Heart left ventricle (tissue), 16 donors: ENCODE measurements at regions not wholly inside any gene's neighbourhood (a gene's known extent, or its start where the extent isn't known, plus 50 kb on each side); places are given as distances from the start of the nearest gene placed in this dataset.

ENCODE experiments used
- ATAC-seq, 4 donors: fragments of 200-7000 bp; cut with Tn5 transposase; one replicate each; pipeline ENCODE4 v1.9.1; 2020 to 2022; ENCODE audit warnings: moderate library complexity in 4 of 4, mild to moderate bottlenecking in 3 of 4, moderate number of reproducible peaks in 1 of 4
- DNase-seq, 5 donors: peaks; one replicate each; pipeline ENCODE4 v3.0.0-alpha.2; 2020
- H3K27ac ChIP-seq, 12 donors: fragments of 200-600 bp; sonication (generic) in 4 of 12; one replicate each; pipeline versions ENCODE4 v1.5.0 to v1.8.0; 2016 to 2022; ENCODE audit warnings: mild to moderate bottlenecking in 2 of 12
- H3K27me3 ChIP-seq, 9 donors: fragments of 200-600 bp; sonication (generic) in 2 of 9; one replicate each; pipeline versions ENCODE4 v1.5.1 to v1.8.0; 2016 to 2022; ENCODE audit warnings: mild to moderate bottlenecking in 3 of 9
- H3K36me3 ChIP-seq, 9 donors: fragments of 200-600 bp; sonication (generic) in 2 of 9; one replicate each; pipeline versions ENCODE4 v1.5.0 to v1.8.0; 2018 to 2022; ENCODE audit warnings: mild to moderate bottlenecking in 2 of 9
- H3K4me1 ChIP-seq, 12 donors: fragments of 200-600 bp; sonication (generic) in 4 of 12; one replicate each; pipeline versions ENCODE4 v1.5.0 to v1.8.0; 2016 to 2022; ENCODE audit warnings: mild to moderate bottlenecking in 3 of 12
- H3K4me3 ChIP-seq, 12 donors: fragments of 200-600 bp; sonication (generic) in 4 of 12; one replicate each; pipeline versions ENCODE4 v1.5.0 to v1.8.0; 2017 to 2022; ENCODE audit warnings: mild to moderate bottlenecking in 9 of 12, moderate library complexity in 4 of 12
- H3K9me3 ChIP-seq, 12 donors: fragments of 200-600 bp; sonication (generic) in 4 of 12; one replicate each; pipeline versions ENCODE4 v1.5.0 to v1.8.0; 2016 to 2022; ENCODE audit warnings: mild to moderate bottlenecking in 1 of 12
- CTCF ChIP-seq, 12 donors: fragments of 200-600 bp; sonication (generic) in 4 of 12; IDR thresholded peaks; one replicate each; pipeline versions ENCODE4 v1.5.0 to v1.8.0; 2018 to 2022; ENCODE audit warnings: antibody characterized with exemption in 12 of 12, mild to moderate bottlenecking in 5 of 12
- POLR2A ChIP-seq, 2 donors: fragments of 450-650 bp; IDR thresholded peaks; one replicate each; pipeline ENCODE4 v1.6.1; 2017; ENCODE audit warnings: antibody characterized with exemption in 2 of 2, mild to moderate bottlenecking in 2 of 2, moderate library complexity in 2 of 2
- WGBS, 4 donors: extraction: QIAGEN DNeasy Blood & Tissue Kit in 2 of 4; methylation state at CpG; one replicate each; pipeline versions ENCODE4 v1.1.5 to v1.1.7; 2013 to 2018; 5-methylcytosine and 5-hydroxymethylcytosine counted together
- intact Hi-C, 10 donors: fragments of 100-400 bp; cut with DNase I; formaldehyde crosslinking; loops; one replicate each; pipeline versions ENCODE4 v1.11.1 to v1.14.2; 2022
- donor health status: ischemic (EF 13 %, LVEDD 7.1; RV severe dilation, severe dysfunction).
- donor health status: healthy with polysubstance abuse.
- donor health status: DM: no; HTN: yes; CAD: no.
- donor health status: DM: no; HTN: no; CAD: no.
- donor health status: ischemic (EF 25% LVEDD 6.9; RV normal size, moderate dysfunction).
- donor health status: ischemic (EF 25% LVEDD 5.7; RV mildly dilated, moderate dysfunction).
- donor health status: healthy.
- donor health status: DM: yes; HTN: yes; CAD: no.
- donor health status: ischemic (EF 35%, LVEDD 5.7; RV mildly dilated, moderate dysfunction).
- donor health status: nonischemic (EF 11% LVEDD 7.7; RV severe dilation, severe dysfunction).
- donor health status: DM: yes; HTN: yes; CAD: no.
- donor health status: PGD.
- donor health status: ischemic (EF 29% LVEDD 5.4; RV normal size, mild dysfunction).
- donor health status: nonischemic (EF 23%, LVEDD 6.1; RV moderate dilation, normal function).

GRCh38 chr4:138945401-138945800, 70.2 kb upstream of the NOCT start:
- intact Hi-C loops: no loop called here
- TF ChIP-seq POLR2A (IDR thresholded peaks at IDR 0.05): no peak
- no peak for TF ChIP-seq CTCF (IDR thresholded peaks at IDR 0.05)
- no peaks in the 10 kb centered on the region for H3K27me3 ChIP-seq
- no peaks in the 10 kb centered on the region for H3K36me3 ChIP-seq
- no peak for ATAC-seq
- no peaks in the 10 kb centered on the region for H3K9me3 ChIP-seq
- no peaks in the 10 kb centered on the region for H3K4me1 ChIP-seq
- H3K27ac ChIP-seq: no peak overlapping the region
- 86 to 97% (median 89%) methylated on average over 2 of the region's 2 CpGs for WGBS, 4 donors
- H3K4me3 ChIP-seq: no peak overlapping the region
- DNase-seq: no peak

GRCh38 chr4:138943893-138944292, 71.7 kb upstream of the NOCT start:
- ATAC-seq (no peak), DNase-seq (no peak)
- H3K36me3 ChIP-seq: no peaks in the 10 kb centered on the region
- no peaks in the 10 kb centered on the region for H3K4me1 ChIP-seq
- no peak for TF ChIP-seq POLR2A (IDR thresholded peaks at IDR 0.05)
- no peak for TF ChIP-seq CTCF (IDR thresholded peaks at IDR 0.05)
- H3K4me3 ChIP-seq: no peak overlapping the region
- no peaks in the 10 kb centered on the region for H3K9me3 ChIP-seq
- intact Hi-C loops: no loop called here
- H3K27ac ChIP-seq: no peak overlapping the region
- H3K27me3 ChIP-seq: no peaks in the 10 kb centered on the region
- 90 to 94% (median 91%) methylated on average over 5 of the region's 5 CpGs for WGBS, 4 donors

GRCh38 chr4:138941037-138941436, 74.5 kb upstream of the NOCT start:
- no peak for ATAC-seq
- H3K27ac ChIP-seq: no peak overlapping the region
- H3K4me1 ChIP-seq: peaks cover 0 to 3% (median 0%) of the 10 kb centered on the region in 12 donors
- no peak overlapping the region for H3K4me3 ChIP-seq
- no peaks in the 10 kb centered on the region for H3K27me3 ChIP-seq
- intact Hi-C loops: no loop called here
- TF ChIP-seq POLR2A (IDR thresholded peaks at IDR 0.05) (no peak), CTCF (IDR thresholded peaks at IDR 0.05) (no peak)
- H3K36me3 ChIP-seq: no peaks in the 10 kb centered on the region
- H3K9me3 ChIP-seq: no peaks in the 10 kb centered on the region
- no peak for DNase-seq
- WGBS, 4 donors: 90 to 100% (median 96%) methylated on average over 1 of the region's 1 CpG

GRCh38 chr4:138939960-138940359, 75.6 kb upstream of the NOCT start:
- no peak overlapping the region for H3K4me3 ChIP-seq
- H3K9me3 ChIP-seq: no peaks in the 10 kb centered on the region
- peaks cover 0 to 3% (median 0%) of the 10 kb centered on the region in 12 donors for H3K4me1 ChIP-seq
- DNase-seq: no peak
- no peak for ATAC-seq
- intact Hi-C loops: no loop called here
- WGBS, 4 donors: 70 to 80% (median 76%) methylated on average over 4 of the region's 4 CpGs
- TF ChIP-seq POLR2A (IDR thresholded peaks at IDR 0.05) (no peak), CTCF (IDR thresholded peaks at IDR 0.05) (no peak)
- H3K27ac ChIP-seq: no peak overlapping the region
- H3K27me3 ChIP-seq: no peaks in the 10 kb centered on the region
- H3K36me3 ChIP-seq: no peaks in the 10 kb centered on the region
